HG03097 (cell line): ENCODE measurements at regions not wholly inside any gene's neighbourhood (a gene's known extent, or its start where the extent isn't known, plus 50 kb on each side); places are given as distances from the start of the nearest gene placed in this dataset.
A peak's percentile ranks its signal among the peaks of the same experiment; 100 is the strongest.
"Not testable (repeated sequence)": the region's sequence is repeated elsewhere in the genome, so short reads cannot be mapped to it uniquely, and the experiment has no call there.

ENCODE experiments used
- ATAC-seq: cut with Tn5 transposase; IDR thresholded peaks from one replicate; pipeline ENCODE4 v1.9.1; 2021; ENCODE audit not compliant: unreplicated experiment, low FRiP score

DNA sequence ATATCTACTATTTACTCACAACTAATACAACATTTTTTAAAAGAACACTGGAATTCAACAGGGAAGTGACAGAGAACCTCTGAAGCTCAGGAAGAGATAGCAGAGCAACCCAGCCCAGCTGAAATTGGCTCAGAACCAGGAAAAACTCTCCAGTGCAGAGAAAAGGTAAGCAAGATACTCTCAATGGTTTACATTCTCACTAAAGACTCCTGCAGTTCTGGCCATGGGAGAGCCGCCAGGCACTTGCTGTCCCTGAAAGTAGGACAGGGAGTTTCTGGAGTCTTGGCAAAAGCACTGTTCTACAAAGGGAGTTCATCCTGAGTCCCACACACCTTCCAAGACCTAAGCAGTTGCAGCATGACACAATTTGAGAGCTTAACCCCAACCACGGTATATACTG is 330.8 kb downstream of the TRIM36 start:
- ATAC-seq, result no peak

DNA sequence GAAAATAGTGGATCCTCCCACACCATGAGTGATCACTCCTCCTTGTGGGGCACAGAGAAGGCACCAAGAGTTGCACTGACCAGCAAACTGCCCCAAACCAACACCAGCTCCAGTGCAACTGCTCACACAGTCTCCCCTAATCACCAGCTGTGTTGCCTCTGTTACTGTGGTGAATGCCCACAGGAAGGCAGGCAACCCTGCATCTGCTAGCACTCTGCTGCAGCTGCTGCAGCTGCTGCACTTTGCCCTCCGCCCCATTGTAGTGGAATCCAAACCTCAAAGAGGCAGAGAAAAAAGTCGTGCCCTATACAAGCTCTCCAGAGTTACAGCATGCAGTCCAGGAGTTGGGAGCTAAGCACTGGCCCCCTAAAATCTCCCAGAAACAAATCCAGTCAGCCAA is 339.6 kb downstream of the TRIM36 start:
- ATAC-seq, result no peak

DNA sequence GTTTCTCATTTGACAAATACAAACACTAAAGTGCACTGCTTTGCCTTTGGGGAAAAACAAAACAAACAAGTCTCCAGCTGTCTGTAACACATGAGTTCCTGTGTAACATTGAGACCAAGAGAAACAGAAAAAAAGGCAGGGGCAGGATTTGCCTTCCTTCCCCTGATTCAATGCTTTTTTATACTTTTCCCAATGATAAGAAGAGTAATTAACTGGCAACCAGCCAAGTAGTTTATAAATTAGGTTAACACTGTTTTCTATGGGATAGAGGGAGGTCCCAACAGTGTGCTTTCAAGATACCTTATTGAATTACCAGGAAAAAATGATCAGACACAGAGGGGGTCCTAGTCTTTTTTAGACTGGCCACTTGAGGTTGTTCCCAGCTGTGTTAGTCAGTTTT is 346.8 kb downstream of the TRIM36 start:
- no peak for ATAC-seq

- ATAC-seq, result no peak
Observed at GRCh38 chr5:114822436-114822835, 347.3 kb downstream of the TRIM36 start.

GRCh38 chr5:114790403-114790792 is 379.3 kb downstream of the TRIM36 start:
- no peak for ATAC-seq

DNA sequence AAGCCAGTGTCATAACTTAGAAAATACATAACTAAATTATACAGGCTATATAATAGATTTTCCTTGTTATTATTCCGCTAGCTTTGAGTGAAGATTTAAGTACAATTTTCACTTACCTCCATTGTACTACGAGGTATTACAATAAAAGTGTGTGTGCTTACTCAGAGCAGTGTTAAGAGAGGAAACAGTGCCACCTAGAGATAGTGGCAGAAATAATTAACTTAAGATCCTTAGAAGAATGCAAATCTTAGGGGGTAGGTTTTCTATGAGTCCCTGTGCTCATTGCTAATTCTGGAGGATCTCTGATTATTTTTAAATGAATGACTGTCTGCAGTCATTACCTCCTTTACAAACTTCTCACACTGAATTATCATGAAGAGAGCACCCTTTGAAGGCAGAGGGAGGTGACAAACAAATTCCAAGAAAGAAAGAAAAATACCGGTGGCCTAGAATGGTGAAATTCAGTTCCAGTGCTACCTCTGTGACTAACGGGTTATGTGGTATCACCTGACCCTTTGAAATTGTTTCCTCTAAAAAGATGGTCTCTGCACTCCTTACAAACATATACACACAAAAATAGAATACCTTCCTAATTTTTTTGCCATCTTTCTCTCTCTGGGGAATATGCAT is 379.8 kb downstream of the TRIM36 start:
- peak; percentile 53 for ATAC-seq

DNA sequence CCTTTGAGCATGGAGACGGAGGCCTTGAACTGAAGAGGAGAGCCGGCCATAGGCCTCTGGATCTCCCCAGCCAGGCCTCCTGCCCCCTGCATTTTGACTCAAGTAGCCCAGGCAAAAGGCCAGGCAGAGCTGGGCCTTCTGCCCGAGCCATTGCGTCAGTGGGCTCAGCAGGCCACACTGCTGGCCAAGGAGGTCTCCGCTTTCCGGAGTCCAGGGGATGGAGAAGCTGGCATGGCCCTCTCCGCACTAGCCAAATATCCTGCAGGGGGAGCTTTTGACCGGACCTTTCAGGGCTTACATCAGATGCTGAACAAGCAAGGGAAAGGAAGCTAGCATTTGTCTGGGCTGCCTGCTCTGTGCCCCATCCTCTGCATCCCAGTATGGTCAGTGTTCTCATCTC is 386.8 kb downstream of the TRIM36 start:
- no peak for ATAC-seq

- ATAC-seq, result no peak
Observed at GRCh38 chr5:114782177-114782576, 387.5 kb downstream of the TRIM36 start.

GRCh38 chr5:114780290-114780689 is 389.4 kb downstream of the TRIM36 start:
- no peak for ATAC-seq

DNA sequence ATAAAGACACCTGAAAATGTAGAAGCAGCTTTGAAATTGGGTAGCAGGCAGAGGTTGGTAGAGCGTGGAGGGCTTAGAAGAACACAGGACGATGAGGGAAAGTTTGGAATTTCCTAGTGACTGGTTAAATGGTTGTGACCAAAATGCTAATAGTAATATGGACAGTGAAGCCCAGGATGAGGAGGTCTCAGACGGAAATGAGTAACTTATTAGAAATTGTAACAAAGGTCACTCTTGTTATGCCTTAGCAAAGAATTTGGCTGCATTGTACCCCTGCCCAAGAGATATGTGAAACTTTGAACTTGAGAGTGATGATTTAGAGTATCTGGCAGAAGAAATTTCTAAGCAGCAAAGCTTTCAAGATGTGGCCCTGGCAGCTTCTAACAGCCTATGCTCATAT is 382.5 kb downstream of the KCNN2 start:
- no peak for ATAC-seq

DNA sequence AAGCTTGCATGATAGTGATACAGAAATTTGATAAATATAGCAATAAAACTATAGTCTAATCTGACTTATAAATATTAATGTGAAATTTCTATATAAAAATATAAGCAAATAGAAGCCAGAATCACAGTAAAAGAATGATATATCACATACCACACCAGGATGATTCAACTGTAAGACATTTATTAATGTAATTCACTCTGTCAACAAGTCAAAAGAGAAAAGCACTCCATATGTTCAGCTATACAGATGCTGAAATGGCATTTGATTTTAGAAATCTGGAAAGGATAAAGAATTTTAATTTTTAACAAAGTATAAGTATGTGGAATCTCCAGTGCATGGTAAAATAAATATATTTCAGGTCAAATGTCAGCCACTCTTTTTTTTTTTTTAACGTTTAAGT is 372.4 kb downstream of the KCNN2 start:
- ATAC-seq, result no peak

- ATAC-seq, result no peak
Observed at GRCh38 chr5:114729986-114730385, 368.1 kb downstream of the KCNN2 start.

- no peak for ATAC-seq
Observed at GRCh38 chr5:114727358-114727757, 365.5 kb downstream of the KCNN2 start.

DNA sequence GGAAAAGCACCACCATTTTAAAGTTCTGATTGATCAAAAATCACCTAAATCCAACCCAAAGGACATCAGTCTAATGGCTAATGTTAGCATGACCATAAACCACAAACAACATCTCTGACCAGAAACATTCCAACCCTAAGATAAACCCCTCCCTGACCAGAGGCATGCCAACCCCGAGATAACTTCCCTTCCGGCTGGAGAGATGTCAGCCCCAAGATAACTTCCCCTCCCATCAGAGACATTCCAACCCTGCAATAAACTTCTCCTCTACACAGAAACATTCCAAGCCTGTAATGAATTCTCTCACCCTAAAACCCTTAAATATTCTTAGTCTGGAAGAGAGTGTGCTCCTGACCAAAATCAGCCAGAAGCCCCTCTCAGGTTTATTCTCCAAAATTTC is 364.3 kb downstream of the KCNN2 start:
- ATAC-seq, result no peak

GRCh38 chr5:114719268-114719667 is 357.4 kb downstream of the KCNN2 start:
- ATAC-seq, result no peak

- no peak for ATAC-seq
Observed at GRCh38 chr5:114716955-114717354, 355.1 kb downstream of the KCNN2 start.

- not testable (repeated sequence) for ATAC-seq
Observed at GRCh38 chr5:114704225-114704893, 342.5 kb downstream of the KCNN2 start.

- ATAC-seq, result no peak
Observed at GRCh38 chr5:114702731-114703130, 340.9 kb downstream of the KCNN2 start.

- ATAC-seq, result no peak
Observed at GRCh38 chr5:114702136-114702535, 340.3 kb downstream of the KCNN2 start.

- no peak for ATAC-seq
Observed at GRCh38 chr5:114700823-114701222, 339.0 kb downstream of the KCNN2 start.

DNA sequence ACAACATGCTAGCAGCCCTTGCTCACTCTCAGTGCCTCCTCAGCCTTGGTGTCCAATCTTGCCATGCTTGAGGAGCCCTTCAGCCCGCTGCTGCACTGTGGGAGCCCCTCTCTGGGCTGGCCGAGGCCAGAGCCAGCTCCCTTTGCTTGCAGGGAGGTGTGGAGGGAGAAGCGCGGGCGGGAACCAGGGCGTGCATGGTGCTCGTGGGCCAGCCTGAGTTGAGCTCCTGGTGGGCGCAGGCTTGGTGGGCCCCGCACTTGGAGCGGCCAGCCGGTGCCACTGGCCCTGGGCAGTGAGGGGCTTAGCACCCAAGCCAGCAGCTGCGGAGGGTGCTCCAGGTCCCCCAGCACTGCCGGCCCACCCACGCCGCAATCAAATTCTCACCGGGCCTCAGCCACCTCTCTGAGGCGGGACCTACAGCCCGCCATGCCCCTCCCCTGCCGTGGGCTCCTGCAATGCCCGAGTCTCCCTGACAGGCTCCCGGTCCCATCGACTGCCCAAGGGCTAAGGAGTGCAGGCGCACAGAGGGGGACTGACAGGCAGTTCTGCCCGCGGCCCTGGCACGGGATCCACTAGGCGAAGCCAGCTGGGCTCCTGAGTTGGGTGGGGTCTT is 333.5 kb downstream of the KCNN2 start:
- no peak for ATAC-seq

DNA sequence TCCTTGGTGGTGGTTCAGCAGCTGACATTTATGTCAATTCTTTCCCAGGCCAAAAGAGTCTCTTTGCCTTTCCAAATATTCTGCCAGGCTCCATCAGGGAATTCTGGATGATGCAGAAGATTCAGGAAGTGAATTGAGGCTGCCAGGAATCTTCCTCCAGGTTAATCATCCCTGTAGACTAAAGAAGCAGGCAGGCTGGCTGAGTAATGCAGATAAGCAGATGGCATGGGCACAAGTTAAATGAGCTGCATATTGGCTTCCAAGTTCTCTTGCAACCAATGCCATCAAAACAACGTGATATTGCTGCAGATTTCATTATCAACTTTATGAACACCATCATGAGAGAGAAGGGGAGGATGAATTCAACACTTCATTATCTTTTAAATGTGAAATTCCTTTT is 324.5 kb downstream of the KCNN2 start:
- no peak for ATAC-seq
